MM.1S (cell line): ENCODE measurements at regions not wholly inside any gene's neighbourhood (a gene's known extent, or its start where the extent isn't known, plus 50 kb on each side); places are given as distances from the start of the nearest gene placed in this dataset.

Experiments used
- DNase-seq: peaks from one replicate; pipeline ENCODE4 v3.0.0-alpha.2; 2015
- H2AFZ ChIP-seq: fragments of 300-600 bp; sonication (generic); 2 replicates; pipeline ENCODE4 v1.6.0; 2016; ENCODE audit warnings: antibody characterized with exemption, low read length
- H3F3A ChIP-seq: fragments of 300-600 bp; sonication (generic); 2 replicates; pipeline ENCODE4 v1.6.1; 2016; ENCODE audit warnings: mild to moderate bottlenecking, antibody characterized with exemption, low read length, moderate library complexity, mixed read lengths; ENCODE audit not compliant: insufficient read depth
- H3K27ac ChIP-seq: fragments of 300-600 bp; sonication (generic); 2 replicates; pipeline ENCODE4 v1.5.1; 2016; ENCODE audit warnings: mild to moderate bottlenecking, low read length
- H3K27me3 ChIP-seq: fragments of 300-600 bp; sonication (generic); replicated peaks from 2 replicates; pipeline ENCODE4 v1.6.0; 2016; ENCODE audit warnings: low read length; ENCODE audit not compliant: insufficient read depth
- H3K36me3 ChIP-seq: fragments of 300-600 bp; sonication (generic); replicated peaks from 2 replicates; pipeline ENCODE4 v1.6.1; 2016; ENCODE audit warnings: mild to moderate bottlenecking, low read length, mixed read lengths; ENCODE audit not compliant: insufficient read depth
- H3K4me1 ChIP-seq: fragments of 300-600 bp; sonication (generic); 2 replicates; pipeline ENCODE4 v1.6.1; 2016; ENCODE audit warnings: low read length, mixed read lengths
- H3K4me2 ChIP-seq: fragments of 300-600 bp; sonication (generic); 2 replicates; pipeline ENCODE4 v1.6.0; 2016; ENCODE audit warnings: low read depth, low read length
- H3K4me3 ChIP-seq: fragments of 300-600 bp; sonication (generic); 2 replicates; pipeline ENCODE4 v1.5.1; 2016; ENCODE audit warnings: low read length, mixed read lengths
- H3K79me2 ChIP-seq: fragments of 300-600 bp; sonication (generic); 2 replicates; pipeline ENCODE4 v1.6.1; 2016; ENCODE audit warnings: mixed run types, low read length, mixed read lengths
- H3K9ac ChIP-seq: fragments of 300-600 bp; sonication (generic); 2 replicates; pipeline ENCODE4 v1.6.1; 2016; ENCODE audit warnings: low read length, mixed read lengths
- H3K9me2 ChIP-seq: fragments of 300-600 bp; sonication (generic); replicated peaks from 2 replicates; pipeline ENCODE4 v1.6.1; 2016; ENCODE audit warnings: mild to moderate bottlenecking, low read length, mixed read lengths; ENCODE audit not compliant: insufficient read depth
- H3K9me3 ChIP-seq: fragments of 300-600 bp; sonication (generic); replicated peaks from 2 replicates; pipeline ENCODE4 v1.6.1; 2016; ENCODE audit warnings: mild to moderate bottlenecking, low read length, mixed read lengths; ENCODE audit not compliant: insufficient read depth
- H4K20me1 ChIP-seq: fragments of 300-600 bp; sonication (generic); 2 replicates; pipeline ENCODE4 v1.6.1; 2016; ENCODE audit warnings: mild to moderate bottlenecking, low read length, moderate library complexity, mixed read lengths; ENCODE audit not compliant: insufficient read depth
- CTCF ChIP-seq: fragments of 300-600 bp; sonication (generic); IDR thresholded peaks from 2 replicates; pipeline ENCODE4 v1.5.1; 2016; ENCODE audit warnings: antibody characterized with exemption, low read length, mixed read lengths
- EZH2 ChIP-seq: fragments of 300-600 bp; sonication (generic); optimal IDR thresholded peaks from 2 replicates; pipeline ENCODE3; 2017; ENCODE audit warnings: low read depth, mild to moderate bottlenecking, antibody characterized with exemption, low read length, mixed read lengths
- EZH2phosphoT487 ChIP-seq: fragments of 300-600 bp; sonication (generic); IDR thresholded peaks from 2 replicates; pipeline ENCODE4 v1.6.1; 2018; ENCODE audit warnings: antibody characterized with exemption, low read length

GRCh38 chr3:153830552-153830951 lies 290.6 kb upstream of the ARHGEF26 start:
- no peaks in the 10 kb centered on the region for H3K36me3 ChIP-seq
- H3K9ac ChIP-seq: no peak overlapping the region
- no peak overlapping the region for H3K4me2 ChIP-seq
- no peaks in the 10 kb centered on the region for H3K9me2 ChIP-seq
- H3K79me2 ChIP-seq: no peaks in the 10 kb centered on the region
- H3K27me3 ChIP-seq: no peaks in the 10 kb centered on the region
- H3K27ac ChIP-seq: no peak overlapping the region
- no peaks in the 10 kb centered on the region for H4K20me1 ChIP-seq
- no peaks in the 10 kb centered on the region for H3K9me3 ChIP-seq
- no peak for DNase-seq
- H3K4me1 ChIP-seq: no peaks in the 10 kb centered on the region
- H3F3A ChIP-seq: no peaks in the 10 kb centered on the region
- H3K4me3 ChIP-seq: no peak overlapping the region
- H2AFZ ChIP-seq: no peak overlapping the region
- TF ChIP-seq EZH2: no peak
- no peak for TF ChIP-seq EZH2phosphoT487
- TF ChIP-seq CTCF: no peak

- no peak overlapping the region for H3K9ac ChIP-seq
- DNase-seq: no peak
- no peaks in the 10 kb centered on the region for H3F3A ChIP-seq
- H3K36me3 ChIP-seq: no peaks in the 10 kb centered on the region
- no peak overlapping the region for H3K4me3 ChIP-seq
- H3K4me1 ChIP-seq: no peaks in the 10 kb centered on the region
- H3K4me2 ChIP-seq: no peak overlapping the region
- H3K79me2 ChIP-seq: no peaks in the 10 kb centered on the region
- H3K27ac ChIP-seq: no peak overlapping the region
- TF ChIP-seq EZH2phosphoT487 (no peak), CTCF (no peak), EZH2 (no peak)
- no peak overlapping the region for H2AFZ ChIP-seq
- no peaks in the 10 kb centered on the region for H3K9me2 ChIP-seq
- no peaks in the 10 kb centered on the region for H3K9me3 ChIP-seq
- no peaks in the 10 kb centered on the region for H3K27me3 ChIP-seq
- H4K20me1 ChIP-seq: no peaks in the 10 kb centered on the region
Measured at GRCh38 chr3:153835540-153835939, 285.6 kb upstream of the ARHGEF26 start.

- Histone ChIP-seq H3K27me3 (no peaks in the 10 kb centered on the region), H3K4me2 (no peak overlapping the region), H3K4me3 (no peak overlapping the region), H3K4me1 (no peaks in the 10 kb centered on the region), H3K36me3 (no peaks in the 10 kb centered on the region), H3K9me2 (no peaks in the 10 kb centered on the region), H3F3A (no peaks in the 10 kb centered on the region), H3K27ac (no peak overlapping the region), H2AFZ (no peak overlapping the region), H3K79me2 (no peaks in the 10 kb centered on the region), H3K9ac (no peak overlapping the region), H4K20me1 (no peaks in the 10 kb centered on the region), H3K9me3 (no peaks in the 10 kb centered on the region)
- no peak for DNase-seq
- TF ChIP-seq EZH2 (no peak), EZH2phosphoT487 (no peak)
Measured at GRCh38 chr3:153840487-153840886, 280.7 kb upstream of the ARHGEF26 start.

- Histone ChIP-seq H3F3A (no peaks in the 10 kb centered on the region), H3K27me3 (no peaks in the 10 kb centered on the region), H3K79me2 (no peaks in the 10 kb centered on the region), H3K4me3 (no peak overlapping the region), H3K9me2 (no peaks in the 10 kb centered on the region), H3K4me2 (no peak overlapping the region), H3K36me3 (no peaks in the 10 kb centered on the region), H3K4me1 (no peaks in the 10 kb centered on the region), H2AFZ (no peak overlapping the region), H3K9ac (no peak overlapping the region), H3K9me3 (no peaks in the 10 kb centered on the region), H4K20me1 (no peaks in the 10 kb centered on the region), H3K27ac (no peak overlapping the region)
- DNase-seq: no peak
- TF ChIP-seq EZH2phosphoT487: no peak
- TF ChIP-seq CTCF: no peak
- no peak for TF ChIP-seq EZH2
Measured at GRCh38 chr3:153843994-153844393, 277.2 kb upstream of the ARHGEF26 start.
